SW480 (cell line): ENCODE measurements at regions not wholly inside any gene's neighbourhood (a gene's known extent, or its start where the extent isn't known, plus 50 kb on each side); places are given as distances from the start of the nearest gene placed in this dataset.

Source experiments
- DNase-seq: peaks from one replicate; pipeline ENCODE4 v3.0.0-alpha.2; 2016; ENCODE audit warnings: low spot score

DNA sequence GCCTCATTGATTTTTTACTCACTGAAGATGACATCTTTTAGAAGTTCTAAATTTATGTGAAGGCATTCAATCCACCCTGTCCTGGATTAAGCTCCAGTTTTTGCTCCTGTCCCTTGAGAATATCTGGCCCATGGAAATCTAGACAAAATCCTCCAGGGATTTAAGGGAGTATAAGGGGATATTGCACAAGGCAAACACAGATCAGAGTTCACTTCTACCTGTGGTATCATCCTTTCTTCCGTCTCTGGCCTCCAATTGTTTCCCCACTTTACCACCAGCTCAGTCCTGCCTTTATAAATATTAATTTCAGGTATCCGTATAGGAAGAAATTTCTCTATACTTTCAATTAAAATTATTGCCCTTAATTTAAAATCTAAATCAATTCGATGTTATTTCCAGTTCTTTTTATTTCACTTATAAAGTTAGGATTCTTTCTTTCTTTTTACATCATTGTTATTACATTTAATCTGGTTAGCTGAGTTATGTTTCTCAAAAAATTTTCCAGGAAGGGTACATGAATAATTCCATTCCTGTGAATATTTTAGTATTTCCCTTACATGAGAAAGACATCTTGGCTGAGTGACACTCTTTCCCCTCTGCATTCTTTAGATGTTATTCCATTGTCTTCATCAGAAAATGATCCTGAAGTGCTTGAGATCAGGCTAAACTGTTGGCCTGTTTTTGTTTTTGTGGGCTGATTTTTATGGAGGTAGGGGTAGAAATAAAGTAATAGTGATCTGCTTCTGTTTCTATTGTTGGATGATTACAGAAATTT lies 194.3 kb upstream of the MAP3K1 start:
- no peak for DNase-seq

DNA sequence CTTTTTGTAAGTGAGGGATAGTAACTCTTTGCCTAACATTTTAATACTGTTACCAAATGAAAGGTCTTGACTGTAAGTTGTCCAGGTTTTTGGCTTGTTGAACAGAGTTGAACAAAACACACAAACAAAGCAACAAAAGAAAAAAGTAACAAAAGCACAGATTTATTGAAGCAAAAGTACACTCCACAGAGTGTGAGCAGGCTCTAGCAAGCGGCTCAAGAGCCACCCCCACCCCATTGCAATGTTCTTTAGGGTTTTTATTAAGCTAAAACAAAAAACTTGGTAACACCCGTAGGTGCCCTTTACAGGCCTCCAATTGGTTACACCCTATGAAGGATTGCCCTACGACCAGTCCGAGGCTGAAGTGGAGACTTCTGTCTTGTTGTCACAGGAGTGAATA lies 197.4 kb upstream of the MAP3K1 start:
- no peak for DNase-seq

DNA sequence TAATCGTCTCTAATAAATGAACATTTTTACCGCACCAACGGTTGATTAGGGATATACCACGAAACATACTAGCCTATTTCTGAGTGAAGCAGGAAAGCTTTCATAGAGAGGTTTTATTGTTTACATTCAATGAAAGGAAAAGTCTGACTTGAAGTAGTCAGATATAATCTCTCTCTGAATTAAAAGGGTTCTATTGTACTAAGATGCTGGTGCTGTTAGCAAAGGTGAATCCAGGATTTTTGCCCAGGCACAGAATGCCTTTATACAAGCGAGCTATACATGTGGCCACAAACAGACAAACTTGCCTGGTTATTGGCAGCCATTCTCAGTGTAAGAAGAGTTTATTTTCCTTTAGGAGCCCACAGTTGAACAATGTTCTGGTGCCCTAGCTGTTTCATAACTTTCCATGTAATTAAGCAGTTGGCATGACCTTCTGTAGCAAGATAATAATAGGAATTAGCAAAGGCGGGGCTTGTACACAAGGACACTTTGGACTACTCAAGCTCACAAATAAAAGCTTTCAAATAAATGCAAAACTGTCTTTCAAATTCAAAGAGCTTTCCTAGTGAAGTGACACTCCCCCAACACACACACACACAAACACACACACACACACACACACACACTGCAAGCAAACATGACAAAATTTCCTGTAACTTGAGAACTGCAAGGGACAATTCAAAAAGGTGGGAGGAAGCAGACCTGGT lies 198.7 kb upstream of the MAP3K1 start:
- peak; percentile 29 for DNase-seq

DNA sequence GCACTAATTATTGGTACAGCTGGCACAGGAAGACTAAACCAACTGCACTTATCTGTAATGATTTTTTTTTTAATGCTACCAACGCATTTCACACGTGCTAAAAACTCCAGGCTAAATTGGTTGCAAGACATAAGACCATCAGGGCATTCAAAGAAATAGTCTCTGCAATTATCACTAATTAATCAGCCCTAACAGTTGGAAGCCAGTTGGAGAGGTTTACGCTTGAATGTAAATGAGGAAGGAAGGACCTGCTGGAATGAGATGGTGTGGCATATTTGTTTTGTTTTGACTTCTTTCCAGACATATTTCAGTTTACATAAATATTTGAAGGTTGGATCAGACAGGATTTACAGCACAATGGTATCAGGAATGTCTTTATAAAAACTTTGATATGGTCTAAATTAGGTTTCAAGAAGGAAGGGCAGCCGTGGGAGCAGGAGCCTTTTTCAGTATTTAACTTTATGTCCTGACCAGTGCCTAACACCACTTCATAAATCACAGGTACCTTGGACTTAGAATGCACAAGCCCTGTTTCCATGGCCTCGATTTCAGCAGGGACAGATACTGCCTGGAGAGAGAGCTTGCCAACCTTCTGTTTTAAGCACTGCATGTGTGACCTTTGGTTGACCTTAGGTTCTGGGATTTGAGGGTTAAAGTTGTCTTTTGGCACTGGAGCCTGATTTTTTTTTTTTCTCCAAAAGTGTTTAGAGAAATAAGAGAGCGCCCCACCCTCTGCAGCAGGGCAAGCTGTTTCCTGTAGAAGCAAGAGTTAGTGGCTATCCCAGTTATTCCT lies 199.8 kb upstream of the MAP3K1 start:
- DNase-seq: no peak

GRCh38 chr5:56612759-56613158 lies 202.6 kb upstream of the MAP3K1 start:
- no peak for DNase-seq

DNA sequence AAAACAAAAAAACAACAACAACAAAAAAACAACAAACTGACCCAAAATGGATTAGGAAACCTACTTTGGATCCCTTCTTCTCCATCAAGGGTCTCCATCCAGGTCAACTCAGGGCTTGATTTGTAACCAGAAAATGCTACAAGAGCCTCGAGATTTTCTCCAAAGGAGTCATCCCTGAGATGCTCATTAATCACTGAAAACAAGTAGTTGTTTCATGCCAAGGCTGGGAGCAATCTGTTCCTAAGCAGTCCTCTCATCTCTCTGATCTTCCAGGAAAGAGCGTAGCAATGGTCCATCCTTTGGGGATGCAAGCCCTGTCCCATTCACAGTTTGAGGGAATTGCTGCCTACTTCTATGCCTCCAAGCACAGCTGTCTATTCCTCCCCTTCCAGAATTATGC lies 203.0 kb upstream of the MAP3K1 start:
- no peak for DNase-seq

- no peak for DNase-seq
Measured at GRCh38 chr5:56610093-56610698, 205.2 kb upstream of the MAP3K1 start.

GRCh38 chr5:56608217-56608925 lies 207.0 kb upstream of the MAP3K1 start:
- no peak for DNase-seq

DNA sequence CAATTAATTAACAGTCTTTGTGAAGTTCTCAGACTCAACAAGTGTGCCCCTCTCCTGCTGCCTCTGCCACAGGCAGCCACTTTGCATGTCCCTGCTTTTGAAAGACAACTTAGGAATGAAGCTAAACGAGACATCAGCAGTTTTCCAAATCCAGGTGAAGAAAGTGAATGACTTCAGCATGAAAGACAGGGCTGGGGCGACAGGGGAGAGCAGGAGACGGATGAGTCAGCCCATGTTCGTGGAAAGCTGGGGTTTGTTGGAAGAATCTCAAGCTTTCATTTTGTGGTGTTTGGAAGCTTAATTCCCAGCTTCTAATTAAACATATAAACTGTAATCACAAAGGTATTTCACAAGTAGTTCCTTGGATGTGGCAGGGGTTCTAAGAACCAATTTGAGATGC lies 207.8 kb upstream of the MAP3K1 start:
- DNase-seq: no peak

GRCh38 chr5:56607074-56607473 lies 208.3 kb upstream of the MAP3K1 start:
- DNase-seq: no peak

DNA sequence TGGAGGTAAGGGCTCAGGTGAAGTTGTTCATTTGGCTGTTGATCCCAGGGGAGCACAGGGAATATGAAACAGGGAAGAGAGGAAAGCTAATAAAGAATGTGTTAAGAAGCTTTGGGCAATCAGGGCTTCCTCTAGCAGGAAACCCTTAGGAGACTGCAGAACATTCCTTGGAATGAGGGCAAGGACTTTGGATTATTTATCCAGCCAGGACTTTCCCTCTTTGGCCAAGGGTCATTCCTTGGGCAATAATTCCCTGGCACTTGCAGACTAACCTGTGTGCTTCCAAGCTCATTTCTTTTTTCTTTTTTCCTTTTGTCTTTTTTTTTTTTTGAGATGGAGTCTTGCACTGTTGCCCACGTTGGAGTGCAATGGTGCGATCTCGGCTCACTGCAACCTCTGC lies 209.2 kb upstream of the MAP3K1 start:
- no peak for DNase-seq

DNA sequence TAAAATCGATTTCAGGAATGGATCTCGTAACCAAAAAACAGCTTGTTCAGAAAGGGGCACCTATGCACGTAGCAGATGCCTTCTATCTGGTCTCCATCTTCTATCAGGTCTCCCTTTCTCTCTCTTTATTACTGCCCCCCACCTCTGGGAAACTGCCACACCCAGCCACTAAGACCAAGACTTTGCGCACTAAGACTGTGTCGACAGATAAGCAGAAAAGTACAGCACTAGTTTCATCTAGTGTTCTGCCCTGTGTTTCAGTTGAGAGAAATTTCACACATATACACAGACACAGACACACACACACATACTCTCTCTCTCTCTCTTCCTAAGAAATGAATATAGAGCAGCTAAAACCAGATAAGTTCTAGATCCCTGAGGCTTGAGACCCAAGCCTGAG lies 210.1 kb upstream of the MAP3K1 start:
- DNase-seq: no peak

- no peak for DNase-seq
Measured at GRCh38 chr5:56601641-56602071, 213.7 kb upstream of the MAP3K1 start.

DNA sequence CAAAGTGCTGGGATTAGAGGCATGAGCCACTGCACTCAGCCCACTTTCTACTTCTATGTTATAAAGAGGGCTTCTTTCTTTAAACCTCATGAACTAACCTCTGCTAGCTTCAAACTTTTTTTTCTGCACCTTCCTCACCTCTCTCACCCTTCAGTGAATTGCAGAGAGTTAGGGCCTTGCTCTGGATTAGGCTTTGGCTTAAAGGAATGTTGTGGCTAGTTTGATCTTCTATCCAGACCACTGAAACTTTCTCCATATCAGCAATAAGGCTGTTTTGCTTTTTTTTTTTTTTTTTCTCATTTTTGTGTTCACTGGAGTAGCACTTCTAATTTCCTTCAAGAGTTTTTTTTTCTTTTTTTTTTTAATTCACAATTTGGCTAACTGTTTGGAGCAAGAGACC lies 216.4 kb upstream of the MAP3K1 start:
- DNase-seq: no peak

GRCh38 chr5:56596155-56596554 lies 219.2 kb upstream of the MAP3K1 start:
- no peak for DNase-seq

- no peak for DNase-seq
Measured at GRCh38 chr5:56595566-56595965, 219.8 kb upstream of the MAP3K1 start.

DNA sequence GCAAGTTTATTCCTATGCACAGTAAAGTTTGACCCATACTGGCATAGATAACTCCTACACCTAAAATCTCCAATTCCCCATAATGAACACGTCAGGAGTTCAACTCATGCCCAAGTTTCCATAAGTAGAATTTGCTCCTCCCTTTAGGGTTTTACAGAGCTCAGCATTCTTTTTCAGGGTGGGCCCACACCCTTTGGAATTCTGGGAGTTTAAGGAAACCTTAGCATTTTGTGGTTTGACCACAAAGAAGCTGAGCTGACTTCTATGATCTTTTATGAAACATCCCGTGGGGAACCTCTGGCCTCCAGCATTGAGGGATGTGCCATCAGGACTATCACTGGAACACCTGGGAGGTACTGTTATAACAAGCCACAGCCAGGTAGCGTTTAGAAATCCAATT lies 220.6 kb upstream of the MAP3K1 start:
- DNase-seq: peak; percentile 50

DNA sequence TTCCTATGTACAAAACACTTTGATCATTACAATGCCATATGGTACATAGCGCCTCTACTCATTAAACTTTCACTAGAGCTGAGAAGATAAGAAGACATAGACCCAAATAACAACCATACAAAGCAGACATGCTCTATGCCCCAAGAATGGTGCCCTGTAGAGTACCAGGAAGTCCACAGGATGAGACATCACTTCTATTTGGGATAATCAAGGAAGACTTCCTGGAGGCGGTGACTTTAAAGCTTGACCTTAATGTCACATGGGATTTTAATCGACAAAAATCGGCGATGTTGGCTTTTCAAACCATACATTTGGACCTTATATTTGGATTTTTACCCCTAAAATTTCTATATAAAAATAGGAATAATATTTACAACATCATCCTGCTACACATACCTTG lies 224.3 kb upstream of the MAP3K1 start:
- DNase-seq: no peak

- DNase-seq: no peak
Measured at GRCh38 chr5:56589481-56589860, 225.9 kb upstream of the MAP3K1 start.

DNA sequence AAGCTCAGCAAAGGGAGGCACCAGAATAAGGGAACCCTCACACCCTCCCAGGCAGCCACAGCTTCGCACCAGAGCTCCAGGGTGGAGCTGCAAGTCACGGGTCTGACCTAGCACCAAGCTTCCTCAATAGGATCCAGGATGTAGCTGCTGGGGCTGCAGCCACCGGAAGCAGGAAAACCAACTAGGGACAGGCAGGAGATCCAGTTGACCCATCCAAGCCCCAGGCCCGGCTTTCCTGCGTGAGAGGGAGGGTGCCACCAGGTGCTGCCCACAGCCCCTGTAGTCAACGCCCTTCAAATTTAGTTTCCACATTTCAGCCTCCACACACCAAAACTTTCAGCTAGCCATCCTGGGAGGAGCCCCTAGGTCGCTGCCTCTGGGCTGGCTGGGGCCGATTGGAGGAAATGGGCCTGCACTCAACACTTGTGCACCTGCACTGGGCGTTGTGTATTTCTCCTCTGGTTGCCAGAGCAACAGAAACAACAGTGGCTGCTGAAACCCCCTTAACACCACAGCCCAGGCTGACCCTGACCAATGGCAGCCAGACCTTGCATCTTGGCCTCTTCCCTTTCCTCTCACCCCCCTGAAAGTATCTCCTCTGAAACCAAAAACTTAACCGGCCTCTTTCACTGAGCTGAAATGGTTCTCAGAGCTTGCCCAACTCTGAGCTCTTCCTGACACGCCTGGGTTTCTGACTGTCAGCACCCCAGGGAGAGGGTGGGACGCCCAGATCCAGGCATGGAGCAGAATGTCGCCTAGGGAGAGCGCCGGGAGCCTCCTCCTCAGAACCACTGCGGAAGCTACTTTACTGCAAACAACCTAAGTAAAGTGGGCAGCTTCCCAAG lies 226.5 kb upstream of the MAP3K1 start:
- DNase-seq: no peak

- DNase-seq: no peak
Measured at GRCh38 chr5:56588131-56588487, 227.2 kb upstream of the MAP3K1 start.
